NOMO-1 (cell line): ENCODE measurements at regions not wholly inside any gene's neighbourhood (a gene's known extent, or its start where the extent isn't known, plus 50 kb on each side); places are given as distances from the start of the nearest gene placed in this dataset.
"Not testable (repeated sequence)": the region's sequence is repeated elsewhere in the genome, so short reads cannot be mapped to it uniquely, and the experiment has no call there.

Experiments
- DNase-seq, 2 experiments: peaks; one replicate each; lab custom pipeline; 2025; ENCODE audit not compliant: unreplicated experiment in 2 of 2; lab: John Stamatoyannopoulos, UW

DNA sequence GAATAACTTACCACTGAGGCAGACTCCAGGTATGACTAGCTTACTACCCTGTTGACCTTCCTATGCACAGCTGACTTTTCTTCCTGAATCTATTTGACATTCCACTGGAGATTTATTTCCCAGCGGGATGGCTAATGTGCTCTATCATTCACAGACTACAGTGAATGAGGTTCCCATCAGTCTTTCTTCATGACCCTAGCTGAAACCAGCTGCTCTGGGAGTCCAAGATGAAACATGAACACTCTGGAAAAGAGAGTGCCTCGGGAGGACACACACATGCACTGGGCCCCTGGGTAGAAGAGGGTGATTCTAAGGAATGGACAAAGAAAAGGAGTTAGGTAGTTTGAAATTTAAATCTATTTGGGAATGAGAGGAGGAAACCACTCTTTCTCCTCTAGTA, 82.6 kb upstream of the DST start:
- DNase-seq = no peak

DNA sequence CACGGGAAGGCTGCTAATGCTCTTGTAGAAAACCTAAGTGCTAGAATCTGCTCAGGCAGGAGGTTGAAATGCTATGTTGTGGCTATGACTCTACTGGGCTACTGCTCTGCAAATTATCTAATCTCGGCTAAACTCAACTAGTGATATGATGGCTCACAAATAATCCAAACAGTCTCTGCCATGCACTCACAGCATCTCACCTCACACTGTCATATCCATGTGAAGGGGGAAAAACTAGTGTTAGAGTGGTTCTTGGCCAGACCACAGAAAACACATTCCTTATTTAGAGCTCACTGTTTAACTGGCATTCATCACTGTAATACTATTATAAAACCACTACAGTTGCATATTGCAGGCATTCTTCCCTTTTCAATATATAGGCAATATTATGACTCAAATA, 81.8 kb upstream of the DST start:
- no peak for DNase-seq

GRCh38 chr6:56720882-56721281, 78.2 kb upstream of the DST start:
- DNase-seq = no peak

- not testable (repeated sequence) for DNase-seq
Observed at GRCh38 chr6:56720202-56720601, 77.5 kb upstream of the DST start.

DNA sequence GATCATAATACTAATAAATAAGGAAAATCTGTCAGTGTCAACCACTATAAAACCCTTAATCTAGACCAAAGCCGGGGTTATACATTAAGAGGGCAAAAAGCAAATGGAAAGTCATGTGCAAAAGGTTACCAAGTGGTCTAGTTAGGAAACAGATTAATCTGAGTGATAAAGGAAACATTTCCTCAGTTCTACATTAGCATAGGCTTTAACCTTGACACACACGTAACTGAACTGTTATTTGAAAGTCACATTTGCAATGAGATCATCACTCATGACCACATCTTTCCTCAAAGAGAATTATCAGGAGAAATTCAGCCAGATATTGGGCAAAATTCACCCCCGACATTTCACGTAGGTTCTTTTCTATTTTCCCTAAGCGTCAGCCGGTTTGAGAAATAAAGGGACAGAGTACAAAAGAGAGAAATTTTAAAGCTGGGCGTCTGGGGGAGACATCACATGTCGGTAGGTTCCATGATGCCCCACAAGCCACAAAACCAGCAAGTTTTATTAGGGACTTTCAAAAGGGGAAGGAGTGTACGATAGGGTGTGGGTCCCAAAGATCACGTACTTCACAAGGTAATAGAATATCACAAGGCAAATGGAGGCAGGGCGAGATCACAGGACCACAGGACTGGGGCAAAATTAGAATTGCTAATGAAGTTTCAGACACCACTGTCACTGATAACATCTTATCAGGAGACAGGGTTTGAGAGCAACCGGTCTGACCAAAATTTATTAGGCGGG, 76.8 kb upstream of the DST start:
- not testable (repeated sequence) for DNase-seq

GRCh38 chr6:56718236-56718635, 75.5 kb upstream of the DST start:
- no peak for DNase-seq

DNA sequence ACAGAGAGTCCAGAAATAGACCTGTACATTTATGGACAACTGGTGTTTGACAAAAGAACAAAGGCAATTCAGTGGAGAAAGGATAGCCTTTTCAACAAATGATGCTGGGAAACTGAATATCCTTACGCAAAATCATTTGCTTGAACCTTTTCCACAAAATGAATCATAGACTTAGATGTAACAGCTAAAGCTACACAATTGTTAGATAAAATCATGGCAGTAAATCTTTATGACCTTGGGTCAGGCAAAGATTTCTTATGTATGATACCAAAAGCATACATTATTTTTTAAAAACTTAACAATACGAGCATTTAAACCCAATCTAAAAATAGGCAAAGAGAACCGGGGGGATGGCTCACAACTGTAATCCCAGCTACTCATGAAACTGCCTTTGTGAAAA, 73.5 kb upstream of the DST start:
- DNase-seq = no peak

DNA sequence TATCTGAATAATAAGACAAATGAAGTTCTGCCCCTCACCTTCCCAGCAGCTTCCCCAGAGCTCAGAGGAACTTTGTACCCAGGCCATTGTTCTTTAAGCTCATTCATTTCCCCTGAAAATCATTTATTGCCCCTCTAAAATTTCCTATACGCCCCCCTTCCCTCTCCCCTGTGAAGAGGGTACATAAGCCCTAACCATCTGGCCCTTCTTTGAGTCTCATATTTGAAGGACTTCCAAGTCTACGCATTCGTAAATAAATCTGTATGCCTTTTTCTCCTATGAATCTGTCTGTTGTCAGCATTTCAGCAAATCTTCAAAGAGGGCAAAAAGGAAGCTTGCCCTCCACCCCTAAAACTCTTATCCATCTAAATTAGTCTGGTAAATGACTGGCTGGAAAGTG, 73.1 kb upstream of the DST start:
- DNase-seq = no peak

GRCh38 chr6:56714982-56715456, 72.3 kb upstream of the DST start:
- DNase-seq = no peak

DNA sequence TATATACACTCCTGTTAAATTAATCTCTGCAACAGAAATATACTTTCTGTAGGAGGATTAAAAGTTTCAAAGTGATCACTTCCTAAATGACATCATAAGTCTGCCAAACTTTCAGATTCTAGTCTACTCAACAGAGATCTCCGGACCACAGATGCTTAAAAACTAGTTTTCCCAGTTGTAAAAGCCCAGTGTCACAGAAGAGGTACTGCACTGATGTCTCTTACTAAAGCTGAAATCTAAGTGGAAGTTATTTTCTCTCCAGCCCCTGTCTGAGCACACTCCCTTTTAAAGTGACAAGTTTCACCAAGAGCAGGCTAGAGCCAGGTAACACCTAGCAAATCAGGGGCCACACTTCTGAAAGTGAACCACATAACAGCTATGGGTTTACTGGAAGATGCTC, 71.6 kb upstream of the DST start:
- DNase-seq = no peak

- no peak for DNase-seq
Observed at GRCh38 chr6:56713254-56713672, 70.6 kb upstream of the DST start.

DNA sequence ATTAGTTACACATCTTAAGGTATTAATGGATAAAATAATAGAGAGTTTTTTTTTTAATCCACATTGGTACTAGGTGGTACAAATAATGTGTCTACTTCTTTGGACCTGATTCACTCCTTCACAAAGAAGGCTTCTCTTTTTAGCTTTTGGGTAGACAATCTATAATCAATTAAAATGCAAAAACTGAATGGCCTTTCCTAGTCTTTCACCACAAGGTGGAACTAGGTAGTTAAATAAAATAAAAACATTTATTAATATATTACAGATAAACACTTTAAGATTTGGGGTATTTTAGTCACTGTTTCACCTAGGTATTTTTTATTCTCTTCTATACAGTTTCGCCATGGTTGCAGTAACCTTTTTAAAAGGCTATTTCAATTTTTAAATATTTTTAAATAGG, 68.3 kb upstream of the DST start:
- DNase-seq = no peak

DNA sequence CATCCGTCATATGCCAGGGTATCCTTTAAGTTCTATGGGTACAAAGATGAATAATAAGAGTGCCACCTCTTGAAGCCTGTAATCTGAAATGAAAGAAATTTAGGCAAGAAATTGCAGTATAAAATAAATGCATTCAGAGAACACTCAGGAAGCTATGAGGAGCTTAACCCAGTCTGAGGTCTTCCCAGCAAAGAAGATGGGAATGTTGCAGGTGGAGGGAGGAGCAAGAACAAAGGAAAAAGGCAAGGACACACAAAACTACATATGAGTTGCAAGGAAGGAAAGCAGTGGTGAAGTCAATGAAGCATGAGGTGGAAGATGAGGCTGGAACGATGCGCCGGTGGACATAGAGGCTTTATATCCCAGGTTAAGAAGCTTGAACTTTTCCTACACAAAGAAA, 67.0 kb upstream of the DST start:
- no peak for DNase-seq

DNA sequence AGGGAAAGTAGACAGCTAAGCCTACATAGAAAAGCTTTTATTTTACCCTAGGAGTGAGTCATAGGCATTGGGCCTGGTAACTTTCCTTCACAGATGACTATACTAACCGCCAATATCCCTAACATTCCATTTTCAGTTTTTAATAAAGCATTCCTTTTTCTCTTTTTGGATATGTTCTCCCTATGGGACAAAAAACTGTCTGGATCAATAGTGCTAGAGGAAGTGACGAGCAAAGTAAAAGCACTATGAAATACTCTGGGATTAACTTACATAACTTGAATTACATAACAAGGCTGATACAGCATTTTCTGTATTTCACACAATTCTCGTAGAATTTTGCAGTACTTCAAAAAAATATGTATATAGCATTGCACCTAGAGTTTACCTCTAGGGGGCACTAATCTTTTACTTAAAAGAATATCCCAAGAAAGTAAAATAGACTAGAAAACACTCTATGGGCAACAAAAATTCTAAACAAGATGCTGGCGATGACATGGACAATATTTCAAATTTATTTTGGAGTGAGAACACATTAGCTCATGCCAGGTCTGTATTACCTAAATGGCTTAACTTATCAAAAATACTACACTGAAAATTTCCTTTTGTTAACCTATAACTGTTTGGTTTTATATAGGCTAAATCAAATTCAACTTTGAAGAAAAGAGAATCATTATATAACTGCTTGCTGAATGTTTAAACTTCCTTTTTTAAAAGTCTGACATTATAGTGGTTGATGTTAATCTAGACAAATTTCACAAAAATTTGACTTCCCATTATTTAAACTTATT, 66.3 kb upstream of the DST start:
- peak; percentile 58 to 88 for DNase-seq

DNA sequence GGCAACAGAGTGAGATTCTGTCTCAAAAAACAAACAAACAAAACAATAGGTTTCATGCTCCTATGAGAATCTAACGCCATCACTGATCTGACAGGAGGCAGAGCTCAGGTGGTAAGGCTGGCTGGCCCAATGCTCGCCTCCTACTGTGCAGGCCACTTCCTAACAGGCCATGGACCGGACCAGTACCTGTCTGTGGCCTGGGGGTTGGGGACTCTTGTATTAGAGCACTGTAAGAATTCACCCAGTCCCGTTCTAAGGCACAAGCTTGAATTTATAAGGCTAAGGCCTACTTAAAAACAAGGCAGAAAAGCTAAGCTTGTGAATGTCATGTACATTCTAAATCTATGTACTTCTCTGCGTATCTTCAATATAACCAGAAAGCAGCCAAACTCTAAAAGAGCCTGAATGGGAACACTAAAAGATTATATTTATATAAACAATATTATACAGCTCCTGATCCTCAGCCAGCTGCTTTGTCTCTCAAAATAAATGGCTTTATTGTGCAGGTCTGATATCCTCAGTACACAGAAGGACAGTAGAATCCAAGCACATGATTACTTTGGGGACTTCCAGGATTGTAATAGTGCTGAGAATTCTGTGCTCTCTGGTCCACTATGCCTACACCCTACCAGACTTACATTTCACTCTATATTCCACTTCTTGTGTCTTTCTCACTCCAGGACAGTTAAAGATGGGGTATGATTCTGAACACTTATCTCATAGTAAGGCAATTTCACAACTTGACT, 64.5 kb upstream of the DST start:
- no peak for DNase-seq

DNA sequence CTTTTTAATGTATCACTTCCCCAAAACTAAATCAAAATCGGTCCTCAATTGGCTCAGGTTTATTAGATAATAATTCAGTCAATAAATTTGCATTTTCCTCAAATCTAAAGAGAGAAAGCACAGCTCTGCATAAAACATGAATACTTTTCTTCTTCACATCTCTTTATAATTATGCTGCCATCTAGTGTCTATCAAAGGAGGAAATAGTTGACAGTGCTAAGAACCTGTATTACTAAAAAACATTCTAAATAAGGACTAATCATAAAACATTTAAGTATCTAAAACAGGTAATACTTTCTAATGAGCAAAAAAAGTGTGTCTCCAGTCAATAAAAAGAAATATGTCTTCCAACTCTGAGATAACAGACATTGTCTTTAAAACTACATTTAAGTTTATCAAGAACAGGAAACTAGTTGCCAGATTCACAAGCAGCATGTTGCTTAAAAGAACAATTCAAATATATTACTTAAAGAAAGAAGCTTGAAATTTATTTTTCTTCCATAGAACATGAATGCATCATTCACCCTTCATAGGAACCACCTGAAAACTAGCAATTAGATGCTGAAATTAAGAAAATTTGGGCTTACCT, 56.5 kb upstream of the DST start:
- peak in 1 of 2 experiments; percentile 56 for DNase-seq

GRCh38 chr6:56695702-56696101, 53.0 kb upstream of the DST start:
- no peak for DNase-seq

DNA sequence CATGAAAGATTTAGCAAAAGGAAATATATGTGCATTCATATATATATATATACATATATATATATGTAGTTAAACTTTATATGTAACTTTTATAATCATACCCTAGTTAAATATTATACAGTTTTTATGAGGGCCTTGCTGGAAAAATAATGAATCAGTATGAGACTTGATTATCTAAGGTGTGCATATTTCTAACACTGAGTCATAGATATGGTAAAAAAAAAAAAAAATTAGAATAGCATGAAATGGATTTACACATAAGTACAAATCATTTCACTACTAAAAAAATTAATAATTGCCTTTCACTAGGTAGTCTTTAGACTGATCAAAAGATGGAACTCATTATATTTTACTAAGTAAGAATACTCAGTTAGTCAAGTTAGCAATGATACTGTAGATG, 51.3 kb upstream of the DST start:
- DNase-seq = no peak

- no peak for DNase-seq
Observed at GRCh38 chr6:56693246-56693607, 50.5 kb upstream of the DST start.

- peak in 1 of 2 experiments; percentile 54 for DNase-seq
Observed at GRCh38 chr6:56692523-56693245, 50.0 kb upstream of the DST start.
